GM19035 (cell line): ENCODE measurements at regions not wholly inside any gene's neighbourhood (a gene's known extent, or its start where the extent isn't known, plus 50 kb on each side); places are given as distances from the start of the nearest gene placed in this dataset.

Experiments used
- ATAC-seq: cut with Tn5 transposase; IDR thresholded peaks from one replicate; pipeline ENCODE4 v1.9.1; 2021; ENCODE audit not compliant: unreplicated experiment

- no peak for ATAC-seq
Observed at GRCh38 chr2:14684516-14684915, 52.0 kb downstream of the LRATD1 start.

DNA sequence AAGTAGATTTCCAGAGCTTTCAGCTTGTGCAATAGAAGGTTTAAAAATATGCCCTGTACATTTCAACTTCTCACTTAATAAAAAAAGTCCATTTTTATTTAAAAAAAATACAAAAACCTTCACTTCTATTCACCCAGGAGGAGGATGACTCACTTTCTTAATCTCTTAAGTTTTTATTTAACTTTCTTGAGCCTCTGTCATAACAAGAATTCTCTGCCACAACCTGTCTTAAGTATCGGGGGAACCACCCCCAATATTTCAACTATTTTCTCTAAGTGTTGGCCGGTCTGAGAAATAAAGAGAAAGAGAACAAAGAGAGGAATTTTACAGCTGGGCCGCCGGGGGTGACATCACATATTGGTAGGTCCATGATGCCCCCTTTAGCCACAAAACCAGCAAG, 58.4 kb downstream of the LRATD1 start:
- no peak for ATAC-seq

- ATAC-seq = no peak
Observed at GRCh38 chr2:14693874-14694273, 61.4 kb downstream of the LRATD1 start.

DNA sequence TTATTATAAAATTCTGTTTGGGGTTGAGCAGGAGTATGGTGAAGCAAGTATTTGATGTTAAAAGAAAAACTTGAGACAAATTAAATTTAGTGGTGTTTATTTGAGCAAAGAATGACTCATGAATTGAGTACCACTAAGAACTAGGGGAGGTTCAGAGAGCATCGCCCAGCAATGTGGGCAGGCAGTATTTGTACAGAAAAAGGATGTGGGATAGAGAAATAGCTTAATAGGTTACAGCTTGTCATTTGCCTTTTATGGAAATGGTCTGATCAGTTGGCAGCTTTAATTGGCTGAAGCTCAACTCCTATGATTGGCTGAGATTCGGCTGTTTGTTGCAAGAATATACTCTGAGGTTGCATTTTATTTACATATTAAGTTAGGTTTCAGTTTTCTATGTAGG, 68.2 kb downstream of the LRATD1 start:
- no peak for ATAC-seq

DNA sequence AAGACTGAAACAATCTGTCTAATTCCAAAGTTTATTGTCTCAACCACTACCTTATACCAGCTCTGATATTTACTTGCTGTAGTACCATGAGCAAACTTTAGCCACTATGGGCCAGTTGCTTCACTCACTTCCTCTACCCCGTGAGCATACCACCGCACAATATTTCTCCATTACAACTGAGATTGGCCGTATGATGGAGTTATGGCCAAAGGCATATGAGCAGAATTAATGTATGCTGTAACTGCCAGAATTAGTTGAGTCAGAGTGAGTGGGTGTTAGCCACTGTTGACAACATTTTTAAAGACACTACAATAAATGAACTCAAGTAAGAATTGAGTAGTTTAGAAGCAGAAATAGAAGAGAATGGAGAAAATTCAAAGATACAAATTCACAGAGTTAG, 69.7 kb downstream of the LRATD1 start:
- no peak for ATAC-seq

DNA sequence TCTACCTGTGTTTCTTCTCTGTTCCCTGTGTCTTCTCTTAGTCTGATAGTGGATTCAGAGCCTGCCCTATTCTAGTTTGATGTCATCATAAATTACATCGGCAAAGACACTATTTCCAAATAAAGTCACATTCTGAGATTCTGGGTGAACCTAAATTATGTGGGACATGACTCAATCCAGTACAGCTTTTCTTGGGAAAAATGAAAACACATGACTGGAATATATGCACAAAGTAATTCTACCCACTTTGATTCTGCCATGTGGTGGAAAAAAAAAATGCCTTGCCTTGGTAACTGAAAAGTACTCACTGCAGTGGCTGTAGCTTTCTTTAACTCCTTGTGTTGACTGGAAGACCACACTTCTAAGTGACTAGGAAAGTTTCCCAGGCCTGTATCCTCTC, 73.7 kb downstream of the LRATD1 start:
- no peak for ATAC-seq

GRCh38 chr2:14712111-14712510, 79.6 kb downstream of the LRATD1 start:
- ATAC-seq = no peak

DNA sequence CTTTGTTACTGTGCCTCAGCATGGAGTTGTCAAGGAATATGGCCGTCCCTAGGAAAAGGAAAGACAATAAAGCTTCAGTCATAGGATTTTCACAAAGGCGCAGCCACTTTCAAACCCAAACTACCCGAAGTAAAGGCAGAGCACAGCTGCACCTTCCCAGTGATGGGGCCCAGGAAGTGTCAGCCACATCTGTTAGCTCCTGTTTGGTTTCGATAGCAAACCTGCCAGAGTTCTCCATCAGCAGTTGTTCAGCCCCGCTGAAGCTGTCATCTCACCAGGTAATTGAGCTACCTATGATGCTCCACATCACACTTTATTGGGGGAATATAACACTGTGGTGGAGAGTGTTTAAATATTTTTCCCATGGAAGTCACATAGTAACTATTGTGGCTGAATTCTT, 80.7 kb downstream of the LRATD1 start:
- ATAC-seq = no peak

- ATAC-seq = no peak
Observed at GRCh38 chr2:14715600-14715999, 83.1 kb downstream of the LRATD1 start.

- no peak for ATAC-seq
Observed at GRCh38 chr2:14716319-14716718, 83.8 kb downstream of the LRATD1 start.

GRCh38 chr2:14717131-14717530, 84.6 kb downstream of the LRATD1 start:
- ATAC-seq = no peak

- ATAC-seq = no peak
Observed at GRCh38 chr2:14720319-14720718, 87.8 kb downstream of the LRATD1 start.

- ATAC-seq = no peak
Observed at GRCh38 chr2:14720739-14721138, 88.2 kb downstream of the LRATD1 start.

DNA sequence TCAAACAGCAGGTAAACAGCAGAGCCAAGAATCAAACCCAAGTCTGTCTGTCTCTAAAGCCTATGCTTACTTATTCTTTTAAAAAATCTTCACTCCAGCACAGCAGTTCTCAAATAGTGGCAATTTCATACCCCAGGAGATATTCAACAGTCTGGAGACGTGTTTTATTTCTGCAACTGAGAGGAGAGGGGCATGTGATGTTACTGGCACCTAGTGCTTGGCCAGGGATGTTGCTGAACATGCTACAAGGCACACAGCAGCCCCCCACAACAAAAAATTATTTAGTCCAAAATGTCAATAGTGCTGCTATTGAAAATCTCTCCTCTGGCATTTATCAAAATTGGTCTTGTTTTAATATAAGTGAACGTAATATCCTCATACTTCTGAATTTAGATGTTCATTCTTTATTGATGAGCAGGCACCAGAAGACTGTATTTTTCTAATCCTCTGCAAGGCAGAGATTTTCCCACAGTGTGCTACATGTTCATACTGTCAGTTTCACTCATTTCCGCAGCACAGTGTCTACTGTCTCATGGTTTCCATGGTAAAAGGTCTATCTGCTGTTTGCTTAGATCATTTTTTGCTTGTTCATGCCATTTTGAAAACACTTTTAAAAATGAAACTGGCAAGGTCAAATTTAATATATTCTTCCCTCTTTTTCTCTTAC, 90.5 kb downstream of the LRATD1 start:
- ATAC-seq = no peak

DNA sequence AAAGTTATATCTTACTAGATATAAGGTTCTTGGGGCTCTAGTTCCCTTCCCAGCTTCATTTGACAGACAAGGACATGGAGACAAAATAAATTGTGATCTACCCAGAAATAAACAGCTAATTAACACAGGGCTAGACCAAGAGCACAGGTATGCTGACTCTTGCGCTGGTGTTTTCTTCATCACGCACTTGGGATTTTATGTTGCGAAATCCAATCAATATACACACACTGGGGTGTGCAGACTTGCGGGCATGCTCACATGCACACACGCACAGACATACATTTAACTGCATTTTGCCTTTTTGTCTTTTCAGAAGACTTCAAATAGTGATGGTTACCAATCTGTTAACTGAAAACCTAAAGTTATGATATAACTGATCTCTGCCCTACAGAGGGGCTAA, 91.2 kb downstream of the LRATD1 start:
- no peak for ATAC-seq

GRCh38 chr2:14735696-14736095, 103.2 kb downstream of the LRATD1 start:
- no peak for ATAC-seq

DNA sequence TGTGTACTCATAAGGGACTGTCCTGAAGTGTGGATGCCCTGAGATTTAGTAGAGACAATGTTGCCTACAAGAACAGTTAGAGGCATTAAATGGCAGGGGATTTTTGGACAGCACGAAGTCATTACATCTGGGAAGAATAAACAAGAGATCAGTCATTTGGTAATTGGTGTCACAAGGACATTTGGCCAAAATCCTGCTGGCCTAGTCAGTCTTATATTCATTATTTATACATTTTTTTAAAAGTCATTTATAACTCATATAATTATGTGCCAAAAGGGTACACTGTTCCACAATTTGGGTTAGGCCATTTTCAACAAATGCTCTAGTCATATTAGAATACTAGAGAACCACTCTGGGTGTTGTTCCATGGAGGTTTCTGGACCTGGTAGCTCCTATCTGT, 104.7 kb downstream of the LRATD1 start:
- no peak for ATAC-seq

GRCh38 chr2:14743861-14744260, 111.3 kb downstream of the LRATD1 start:
- no peak for ATAC-seq

GRCh38 chr2:14745288-14746076, 113.0 kb downstream of the LRATD1 start:
- no peak for ATAC-seq

DNA sequence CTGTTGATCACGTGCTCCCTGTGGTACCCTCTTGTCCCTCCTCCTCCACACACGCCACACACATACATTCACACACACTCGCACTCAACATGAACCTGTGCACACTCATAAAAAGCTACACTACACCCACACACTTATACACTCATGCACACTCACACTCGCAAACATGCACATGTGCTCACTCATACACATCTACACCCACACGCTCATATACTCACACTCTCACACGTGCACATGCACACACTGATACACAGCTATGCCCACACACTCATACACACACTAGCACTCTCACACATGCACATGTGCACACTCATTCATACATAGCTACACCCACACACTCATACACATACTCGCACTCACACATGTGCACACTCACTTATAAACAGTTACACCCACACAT, 113.6 kb downstream of the LRATD1 start:
- no peak for ATAC-seq

DNA sequence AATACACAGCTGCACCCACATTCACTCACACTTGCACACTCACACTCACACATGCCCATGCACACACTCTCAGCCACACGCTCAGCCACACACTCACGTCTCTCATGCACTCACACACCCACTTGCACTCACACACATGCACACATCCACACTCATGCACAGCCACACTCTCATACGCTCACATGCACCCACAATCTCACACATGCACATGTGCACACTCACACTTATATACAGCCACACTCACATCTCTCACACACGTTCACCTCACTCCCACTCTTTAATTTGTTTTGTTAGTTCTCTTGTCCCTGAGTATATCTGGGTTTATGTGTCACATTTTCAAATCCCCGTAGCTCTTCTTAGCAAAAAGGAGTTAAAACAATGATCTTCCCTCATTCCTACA, 114.9 kb downstream of the LRATD1 start:
- no peak for ATAC-seq

- ATAC-seq = no peak
Observed at GRCh38 chr2:14749884-14750283, 117.4 kb downstream of the LRATD1 start.

- no peak for ATAC-seq
Observed at GRCh38 chr2:14750433-14750832, 117.9 kb downstream of the LRATD1 start.
